ENCODE measurements at regions not wholly inside any gene's neighbourhood (a gene's known extent, or its start where the extent isn't known, plus 50 kb on each side); places are given as distances from the start of the nearest gene placed in this dataset.

DNA sequence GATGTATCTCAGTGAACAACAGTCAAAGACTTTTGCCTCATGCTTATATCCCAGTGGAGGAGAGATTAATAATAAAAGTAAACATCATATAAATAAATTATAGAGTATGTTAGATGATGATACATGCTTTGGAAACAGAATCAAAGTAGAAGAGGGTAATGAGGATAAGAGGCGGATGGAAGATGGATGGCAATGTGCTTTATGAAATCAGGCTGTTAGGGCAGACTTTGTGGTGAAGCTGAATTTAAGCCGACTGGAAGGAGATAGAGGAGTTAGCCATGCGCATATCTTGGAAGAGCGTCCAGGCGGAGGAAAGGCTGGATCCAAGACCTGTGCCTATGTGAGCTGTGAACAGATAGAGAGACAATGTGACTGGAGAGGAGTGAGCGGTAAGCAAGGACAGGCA is 74.9 kb upstream of the GUCY1A1 start:
- 0 out of 2 replicates have a peak, but pooled peaks cover 1% of the 10 kb centered on the region for H3K27me3 ChIP-seq (ENCODE audit: control insufficient read depth, insufficient read depth, low read length)
- ChIA-PET CTCF (no interaction called here), POLR2A (no interaction called here)
- no peak for TF ChIP-seq CTCF (IDR thresholded peaks at IDR 0.05; ENCODE audit: insufficient read depth, low read depth, low read length)
- no peaks in the 10 kb centered on the region for H3K36me3 ChIP-seq (ENCODE audit: control insufficient read depth, insufficient read depth, low read length)
- no peak overlapping the region for H3K4me3 ChIP-seq (ENCODE audit: low read depth, low read length)
- no peak for DNase-seq (ENCODE audit: low read depth)

DNA sequence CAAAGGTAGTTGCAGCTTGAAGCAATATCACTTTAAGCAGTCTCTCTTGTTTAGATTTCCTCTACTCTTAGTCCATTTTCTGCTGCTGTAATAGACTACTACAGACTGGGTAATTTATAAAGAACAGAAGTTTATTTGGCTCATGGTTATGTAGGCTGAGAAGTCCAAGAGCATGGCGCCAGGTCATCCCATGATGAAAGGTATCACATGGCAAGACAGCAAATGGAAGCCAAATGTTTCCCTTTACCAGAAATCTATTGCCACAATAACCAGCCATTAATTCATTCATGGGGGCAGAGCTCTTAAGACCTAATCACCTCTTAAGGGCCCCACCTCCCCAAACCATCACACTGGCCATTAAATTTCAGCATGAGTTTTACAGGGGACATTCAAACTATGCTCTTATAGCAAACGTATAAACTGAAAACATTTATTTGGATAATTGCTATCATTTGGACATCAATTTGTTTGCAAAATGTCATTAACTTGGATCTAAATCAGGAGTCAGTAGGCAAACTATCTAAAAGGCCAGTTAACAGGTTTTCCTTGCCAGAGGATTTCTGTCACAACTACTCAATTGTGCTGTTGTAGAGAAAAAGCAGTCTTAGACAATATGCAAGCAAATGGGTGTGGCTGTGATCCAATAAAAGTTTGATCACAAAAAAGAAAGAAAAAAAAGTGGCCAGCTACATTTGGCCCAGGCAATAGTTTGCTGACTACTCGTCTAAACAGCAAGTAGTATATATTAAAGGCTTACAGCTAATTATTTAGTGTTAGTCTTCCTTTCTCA is 75.7 kb upstream of the GUCY1A1 start:
- 0 out of 2 replicates have a peak, but pooled peaks cover 1% of the 10 kb centered on the region for H3K27me3 ChIP-seq (ENCODE audit: control insufficient read depth, insufficient read depth, low read length)
- ChIA-PET CTCF (no interaction called here), POLR2A (no interaction called here)
- no peaks in the 10 kb centered on the region for H3K36me3 ChIP-seq (ENCODE audit: control insufficient read depth, insufficient read depth, low read length)
- no peak for TF ChIP-seq CTCF (IDR thresholded peaks at IDR 0.05; ENCODE audit: insufficient read depth, low read depth, low read length)
- no peak overlapping the region for H3K4me3 ChIP-seq (ENCODE audit: low read depth, low read length)
- DNase-seq (ENCODE audit: low read depth), result no peak

- no peak for DNase-seq (ENCODE audit: low read depth)
- TF ChIP-seq CTCF (IDR thresholded peaks at IDR 0.05; ENCODE audit: insufficient read depth, low read depth, low read length), result no peak
- CTCF ChIA-PET, result no interaction called here
- Histone ChIP-seq H3K36me3 (ENCODE audit: control insufficient read depth, insufficient read depth, low read length) (no peaks in the 10 kb centered on the region), H3K27me3 (ENCODE audit: control insufficient read depth, insufficient read depth, low read length) (0 out of 2 replicates have a peak, but pooled peaks cover 1% of the 10 kb centered on the region), H3K4me3 (ENCODE audit: low read depth, low read length) (no peak overlapping the region)
- POLR2A ChIA-PET, result no interaction called here
Measured at GRCh38 chr4:155588437-155588836, 78.2 kb upstream of the GUCY1A1 start.

GRCh38 chr4:155587766-155588165 is 78.9 kb upstream of the GUCY1A1 start:
- no peak overlapping the region for H3K4me3 ChIP-seq (ENCODE audit: low read depth, low read length)
- POLR2A ChIA-PET, result no interaction called here
- no peak for TF ChIP-seq CTCF (IDR thresholded peaks at IDR 0.05; ENCODE audit: insufficient read depth, low read depth, low read length)
- no peak for DNase-seq (ENCODE audit: low read depth)
- no peaks in the 10 kb centered on the region for H3K36me3 ChIP-seq (ENCODE audit: control insufficient read depth, insufficient read depth, low read length)
- 0 out of 2 replicates have a peak, but pooled peaks cover 1% of the 10 kb centered on the region for H3K27me3 ChIP-seq (ENCODE audit: control insufficient read depth, insufficient read depth, low read length)
- CTCF ChIA-PET, result no interaction called here

DNA sequence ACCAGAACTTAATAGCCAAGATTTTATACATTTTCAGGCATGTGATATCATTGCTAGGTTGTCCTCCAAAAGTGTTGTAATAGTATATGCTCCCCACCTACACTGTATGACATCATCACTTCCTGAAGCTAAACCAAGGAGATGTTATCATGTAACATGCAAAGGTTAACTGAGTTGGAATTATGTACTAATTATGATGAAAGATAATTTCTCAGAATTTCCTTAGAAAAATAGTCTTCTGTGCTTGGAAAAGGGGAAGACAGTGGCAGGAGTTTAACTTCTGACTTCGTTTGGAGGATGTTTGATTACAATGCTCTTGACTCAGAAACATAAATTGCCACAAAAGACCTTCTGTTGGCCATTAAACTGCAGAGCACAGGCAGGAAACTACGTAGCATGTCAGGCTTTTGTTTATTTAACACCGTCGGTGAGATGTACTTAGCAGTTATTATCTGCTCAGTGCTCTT is 83.6 kb upstream of the GUCY1A1 start:
- Histone ChIP-seq H3K27me3 (ENCODE audit: control insufficient read depth, insufficient read depth, low read length) (no peaks in the 10 kb centered on the region), H3K36me3 (ENCODE audit: control insufficient read depth, insufficient read depth, low read length) (no peaks in the 10 kb centered on the region), H3K4me3 (ENCODE audit: low read depth, low read length) (no peak overlapping the region)
- ChIA-PET CTCF (no interaction called here), POLR2A (no interaction called here)
- no peak for TF ChIP-seq CTCF (IDR thresholded peaks at IDR 0.05; ENCODE audit: insufficient read depth, low read depth, low read length)
- no peak for DNase-seq (ENCODE audit: low read depth)
